ENCODE measurements at regions not wholly inside any gene's neighbourhood (a gene's known extent, or its start where the extent isn't known, plus 50 kb on each side); places are given as distances from the start of the nearest gene placed in this dataset.

DNA sequence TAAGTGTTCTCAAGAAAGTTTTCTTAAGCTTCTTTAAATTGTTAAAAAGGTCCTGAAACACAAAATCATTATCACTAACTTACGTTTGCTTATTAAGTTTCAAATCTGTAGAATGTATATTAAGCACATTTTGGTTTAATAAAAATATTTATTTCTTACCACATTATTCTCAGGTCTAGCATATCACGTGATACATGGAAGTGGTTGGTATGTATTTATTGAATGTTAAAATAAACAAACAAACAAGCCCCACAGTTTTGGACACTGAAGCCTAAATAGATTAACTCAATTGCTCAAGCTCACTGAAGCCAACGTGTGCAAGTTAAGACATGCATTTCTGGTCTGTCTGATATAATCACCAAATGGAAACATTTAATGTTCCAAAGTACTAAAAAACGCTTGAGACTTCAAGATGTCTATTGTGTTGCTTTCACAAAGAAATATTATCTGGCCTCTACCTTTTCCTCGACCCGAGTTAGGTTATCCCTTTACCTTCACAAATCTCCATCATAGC lies 1136.9 kb downstream of the TAF11L14 start:
- Histone ChIP-seq H3K4me3 (no peak overlapping the region), H2AFZ (no peak overlapping the region), H3K4me2 (no peak overlapping the region), H3K27me3 (ENCODE audit: insufficient read depth) (no peaks in the 10 kb centered on the region), H3K36me3 (ENCODE audit: insufficient read depth) (no peaks in the 10 kb centered on the region), H3K9me2 (ENCODE audit: insufficient read depth) (no peaks in the 10 kb centered on the region), H3F3A (replicated peaks; ENCODE audit: low read depth) (no peaks in the 10 kb centered on the region), H3K4me1 (ENCODE audit: insufficient read depth) (no peaks in the 10 kb centered on the region), H3K27ac (ENCODE audit: low read depth) (no peak overlapping the region), H4K20me1 (replicated peaks; ENCODE audit: insufficient read depth) (no peaks in the 10 kb centered on the region), H3K79me2 (replicated peaks; ENCODE audit: insufficient read depth) (no peaks in the 10 kb centered on the region)
- no peak overlapping the region for H3K27ac Mint-ChIP-seq
- ATAC-seq (no peak), DNase-seq (ENCODE audit: low spot score) (no peak)
- peaks cover 7% of the 10 kb centered on the region; the same call in 2 of the 3 replicates for H3K4me1 Mint-ChIP-seq
- H3K9me3 Mint-ChIP-seq, result no peaks in the 10 kb centered on the region
- TF ChIP-seq JUNB (IDR thresholded peaks at IDR 0.05; ENCODE audit: unreplicated experiment), result no peak
- no peak for TF ChIP-seq EZH2 (IDR thresholded peaks at IDR 0.05; ENCODE audit: low read depth, unreplicated experiment)
- no peak for TF ChIP-seq EZH2phosphoT487 (IDR thresholded peaks at IDR 0.05; ENCODE audit: unreplicated experiment)
- TF ChIP-seq STAT1 (IDR thresholded peaks at IDR 0.05; ENCODE audit: unreplicated experiment), result no peak
- TF ChIP-seq, protein P1, sequence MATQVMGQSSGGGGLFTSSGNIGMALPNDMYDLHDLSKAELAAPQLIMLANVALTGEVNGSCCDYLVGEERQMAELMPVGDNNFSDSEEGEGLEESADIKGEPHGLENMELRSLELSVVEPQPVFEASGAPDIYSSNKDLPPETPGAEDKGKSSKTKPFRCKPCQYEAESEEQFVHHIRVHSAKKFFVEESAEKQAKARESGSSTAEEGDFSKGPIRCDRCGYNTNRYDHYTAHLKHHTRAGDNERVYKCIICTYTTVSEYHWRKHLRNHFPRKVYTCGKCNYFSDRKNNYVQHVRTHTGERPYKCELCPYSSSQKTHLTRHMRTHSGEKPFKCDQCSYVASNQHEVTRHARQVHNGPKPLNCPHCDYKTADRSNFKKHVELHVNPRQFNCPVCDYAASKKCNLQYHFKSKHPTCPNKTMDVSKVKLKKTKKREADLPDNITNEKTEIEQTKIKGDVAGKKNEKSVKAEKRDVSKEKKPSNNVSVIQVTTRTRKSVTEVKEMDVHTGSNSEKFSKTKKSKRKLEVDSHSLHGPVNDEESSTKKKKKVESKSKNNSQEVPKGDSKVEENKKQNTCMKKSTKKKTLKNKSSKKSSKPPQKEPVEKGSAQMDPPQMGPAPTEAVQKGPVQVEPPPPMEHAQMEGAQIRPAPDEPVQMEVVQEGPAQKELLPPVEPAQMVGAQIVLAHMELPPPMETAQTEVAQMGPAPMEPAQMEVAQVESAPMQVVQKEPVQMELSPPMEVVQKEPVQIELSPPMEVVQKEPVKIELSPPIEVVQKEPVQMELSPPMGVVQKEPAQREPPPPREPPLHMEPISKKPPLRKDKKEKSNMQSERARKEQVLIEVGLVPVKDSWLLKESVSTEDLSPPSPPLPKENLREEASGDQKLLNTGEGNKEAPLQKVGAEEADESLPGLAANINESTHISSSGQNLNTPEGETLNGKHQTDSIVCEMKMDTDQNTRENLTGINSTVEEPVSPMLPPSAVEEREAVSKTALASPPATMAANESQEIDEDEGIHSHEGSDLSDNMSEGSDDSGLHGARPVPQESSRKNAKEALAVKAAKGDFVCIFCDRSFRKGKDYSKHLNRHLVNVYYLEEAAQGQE (IDR thresholded peaks at IDR 0.05; ENCODE audit: unreplicated experiment), result no peak
- no peak for TF ChIP-seq NANOG (IDR thresholded peaks at IDR 0.05; ENCODE audit: borderline replicate concordance)
- TF ChIP-seq, protein P2, sequence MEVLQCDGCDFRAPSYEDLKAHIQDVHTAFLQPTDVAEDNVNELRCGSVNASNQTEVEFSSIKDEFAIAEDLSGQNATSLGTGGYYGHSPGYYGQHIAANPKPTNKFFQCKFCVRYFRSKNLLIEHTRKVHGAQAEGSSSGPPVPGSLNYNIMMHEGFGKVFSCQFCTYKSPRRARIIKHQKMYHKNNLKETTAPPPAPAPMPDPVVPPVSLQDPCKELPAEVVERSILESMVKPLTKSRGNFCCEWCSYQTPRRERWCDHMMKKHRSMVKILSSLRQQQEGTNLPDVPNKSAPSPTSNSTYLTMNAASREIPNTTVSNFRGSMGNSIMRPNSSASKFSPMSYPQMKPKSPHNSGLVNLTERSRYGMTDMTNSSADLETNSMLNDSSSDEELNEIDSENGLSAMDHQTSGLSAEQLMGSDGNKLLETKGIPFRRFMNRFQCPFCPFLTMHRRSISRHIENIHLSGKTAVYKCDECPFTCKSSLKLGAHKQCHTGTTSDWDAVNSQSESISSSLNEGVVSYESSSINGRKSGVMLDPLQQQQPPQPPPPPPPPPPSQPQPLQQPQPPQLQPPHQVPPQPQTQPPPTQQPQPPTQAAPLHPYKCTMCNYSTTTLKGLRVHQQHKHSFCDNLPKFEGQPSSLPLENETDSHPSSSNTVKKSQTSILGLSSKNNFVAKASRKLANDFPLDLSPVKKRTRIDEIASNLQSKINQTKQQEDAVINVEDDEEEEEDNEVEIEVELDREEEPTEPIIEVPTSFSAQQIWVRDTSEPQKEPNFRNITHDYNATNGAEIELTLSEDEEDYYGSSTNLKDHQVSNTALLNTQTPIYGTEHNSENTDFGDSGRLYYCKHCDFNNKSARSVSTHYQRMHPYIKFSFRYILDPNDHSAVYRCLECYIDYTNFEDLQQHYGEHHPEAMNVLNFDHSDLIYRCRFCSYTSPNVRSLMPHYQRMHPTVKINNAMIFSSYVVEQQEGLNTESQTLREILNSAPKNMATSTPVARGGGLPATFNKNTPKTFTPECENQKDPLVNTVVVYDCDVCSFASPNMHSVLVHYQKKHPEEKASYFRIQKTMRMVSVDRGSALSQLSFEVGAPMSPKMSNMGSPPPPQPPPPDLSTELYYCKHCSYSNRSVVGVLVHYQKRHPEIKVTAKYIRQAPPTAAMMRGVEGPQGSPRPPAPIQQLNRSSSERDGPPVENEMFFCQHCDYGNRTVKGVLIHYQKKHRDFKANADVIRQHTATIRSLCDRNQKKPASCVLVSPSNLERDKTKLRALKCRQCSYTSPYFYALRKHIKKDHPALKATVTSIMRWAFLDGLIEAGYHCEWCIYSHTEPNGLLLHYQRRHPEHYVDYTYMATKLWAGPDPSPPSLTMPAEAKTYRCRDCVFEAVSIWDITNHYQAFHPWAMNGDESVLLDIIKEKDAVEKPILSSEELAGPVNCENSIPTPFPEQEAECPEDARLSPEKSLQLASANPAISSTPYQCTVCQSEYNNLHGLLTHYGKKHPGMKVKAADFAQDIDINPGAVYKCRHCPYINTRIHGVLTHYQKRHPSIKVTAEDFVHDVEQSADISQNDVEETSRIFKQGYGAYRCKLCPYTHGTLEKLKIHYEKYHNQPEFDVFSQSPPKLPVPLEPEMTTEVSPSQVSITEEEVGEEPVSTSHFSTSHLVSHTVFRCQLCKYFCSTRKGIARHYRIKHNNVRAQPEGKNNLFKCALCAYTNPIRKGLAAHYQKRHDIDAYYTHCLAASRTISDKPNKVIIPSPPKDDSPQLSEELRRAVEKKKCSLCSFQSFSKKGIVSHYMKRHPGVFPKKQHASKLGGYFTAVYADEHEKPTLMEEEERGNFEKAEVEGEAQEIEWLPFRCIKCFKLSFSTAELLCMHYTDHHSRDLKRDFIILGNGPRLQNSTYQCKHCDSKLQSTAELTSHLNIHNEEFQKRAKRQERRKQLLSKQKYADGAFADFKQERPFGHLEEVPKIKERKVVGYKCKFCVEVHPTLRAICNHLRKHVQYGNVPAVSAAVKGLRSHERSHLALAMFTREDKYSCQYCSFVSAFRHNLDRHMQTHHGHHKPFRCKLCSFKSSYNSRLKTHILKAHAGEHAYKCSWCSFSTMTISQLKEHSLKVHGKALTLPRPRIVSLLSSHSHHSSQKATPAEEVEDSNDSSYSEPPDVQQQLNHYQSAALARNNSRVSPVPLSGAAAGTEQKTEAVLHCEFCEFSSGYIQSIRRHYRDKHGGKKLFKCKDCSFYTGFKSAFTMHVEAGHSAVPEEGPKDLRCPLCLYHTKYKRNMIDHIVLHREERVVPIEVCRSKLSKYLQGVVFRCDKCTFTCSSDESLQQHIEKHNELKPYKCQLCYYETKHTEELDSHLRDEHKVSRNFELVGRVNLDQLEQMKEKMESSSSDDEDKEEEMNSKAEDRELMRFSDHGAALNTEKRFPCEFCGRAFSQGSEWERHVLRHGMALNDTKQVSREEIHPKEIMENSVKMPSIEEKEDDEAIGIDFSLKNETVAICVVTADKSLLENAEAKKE (CRISPR knock-in tag; IDR thresholded peaks at IDR 0.05), result no peak
- TF ChIP-seq CREB1 (CRISPR knock-in tag; IDR thresholded peaks at IDR 0.05; ENCODE audit: low read depth), result no peak
- TF ChIP-seq, protein P3, sequence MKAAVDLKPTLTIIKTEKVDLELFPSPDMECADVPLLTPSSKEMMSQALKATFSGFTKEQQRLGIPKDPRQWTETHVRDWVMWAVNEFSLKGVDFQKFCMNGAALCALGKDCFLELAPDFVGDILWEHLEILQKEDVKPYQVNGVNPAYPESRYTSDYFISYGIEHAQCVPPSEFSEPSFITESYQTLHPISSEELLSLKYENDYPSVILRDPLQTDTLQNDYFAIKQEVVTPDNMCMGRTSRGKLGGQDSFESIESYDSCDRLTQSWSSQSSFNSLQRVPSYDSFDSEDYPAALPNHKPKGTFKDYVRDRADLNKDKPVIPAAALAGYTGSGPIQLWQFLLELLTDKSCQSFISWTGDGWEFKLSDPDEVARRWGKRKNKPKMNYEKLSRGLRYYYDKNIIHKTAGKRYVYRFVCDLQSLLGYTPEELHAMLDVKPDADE (IDR thresholded peaks at IDR 0.05), result no peak
- no peak for TF ChIP-seq POLR2AphosphoS5 (IDR thresholded peaks at IDR 0.05; ENCODE audit: low read depth)
- TF ChIP-seq, protein P4, sequence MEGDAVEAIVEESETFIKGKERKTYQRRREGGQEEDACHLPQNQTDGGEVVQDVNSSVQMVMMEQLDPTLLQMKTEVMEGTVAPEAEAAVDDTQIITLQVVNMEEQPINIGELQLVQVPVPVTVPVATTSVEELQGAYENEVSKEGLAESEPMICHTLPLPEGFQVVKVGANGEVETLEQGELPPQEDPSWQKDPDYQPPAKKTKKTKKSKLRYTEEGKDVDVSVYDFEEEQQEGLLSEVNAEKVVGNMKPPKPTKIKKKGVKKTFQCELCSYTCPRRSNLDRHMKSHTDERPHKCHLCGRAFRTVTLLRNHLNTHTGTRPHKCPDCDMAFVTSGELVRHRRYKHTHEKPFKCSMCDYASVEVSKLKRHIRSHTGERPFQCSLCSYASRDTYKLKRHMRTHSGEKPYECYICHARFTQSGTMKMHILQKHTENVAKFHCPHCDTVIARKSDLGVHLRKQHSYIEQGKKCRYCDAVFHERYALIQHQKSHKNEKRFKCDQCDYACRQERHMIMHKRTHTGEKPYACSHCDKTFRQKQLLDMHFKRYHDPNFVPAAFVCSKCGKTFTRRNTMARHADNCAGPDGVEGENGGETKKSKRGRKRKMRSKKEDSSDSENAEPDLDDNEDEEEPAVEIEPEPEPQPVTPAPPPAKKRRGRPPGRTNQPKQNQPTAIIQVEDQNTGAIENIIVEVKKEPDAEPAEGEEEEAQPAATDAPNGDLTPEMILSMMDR (conservative IDR thresholded peaks at IDR 0.05; ENCODE audit: low read depth in 2 of 2), result no peak
- H3K4me3 Mint-ChIP-seq, result no peak overlapping the region
- no peaks in the 10 kb centered on the region for H3K27me3 Mint-ChIP-seq (ENCODE audit: insufficient read depth, low read depth, poor library complexity)
- H3K36me3 Mint-ChIP-seq (ENCODE audit: low read depth), result no peaks in the 10 kb centered on the region
